BE2C (cell line): ENCODE measurements at regions not wholly inside any gene's neighbourhood (a gene's known extent, or its start where the extent isn't known, plus 50 kb on each side); places are given as distances from the start of the nearest gene placed in this dataset.
"Not testable (repeated sequence)": the region's sequence is repeated elsewhere in the genome, so short reads cannot be mapped to it uniquely, and the experiment has no call there.

Experiments used
- DNase-seq: peaks from one replicate; pipeline ENCODE4 v3.0.0-alpha.2; 2020
- H3K27me3 ChIP-seq: fragments of 250-450 bp; sonication (Bioruptor Pico); 2 replicates; pipeline ENCODE4 v1.5.1; 2020; ENCODE audit warnings: mild to moderate bottlenecking
- H3K36me3 ChIP-seq: fragments of 250-450 bp; sonication (Bioruptor Pico); 2 replicates; pipeline ENCODE4 v1.5.1; 2020; ENCODE audit warnings: mild to moderate bottlenecking
- H3K4me1 ChIP-seq: fragments of 250-450 bp; sonication (Bioruptor Pico); 2 replicates; pipeline ENCODE4 v1.5.1; 2020
- H3K4me3 ChIP-seq: 2 replicates; pipeline ENCODE4 v1.5.1; 2011; ENCODE audit warnings: low read depth, low read length
- H3K9me3 ChIP-seq: fragments of 250-450 bp; sonication (Bioruptor Pico); 2 replicates; pipeline ENCODE4 v1.5.1; 2020
- TF ChIP-seq, protein P1 (sequence below): IDR thresholded peaks from 2 replicates; pipeline ENCODE4 v1.5.1; 2012; ENCODE audit warnings: mild to moderate bottlenecking, low read depth, low read length

DNA sequence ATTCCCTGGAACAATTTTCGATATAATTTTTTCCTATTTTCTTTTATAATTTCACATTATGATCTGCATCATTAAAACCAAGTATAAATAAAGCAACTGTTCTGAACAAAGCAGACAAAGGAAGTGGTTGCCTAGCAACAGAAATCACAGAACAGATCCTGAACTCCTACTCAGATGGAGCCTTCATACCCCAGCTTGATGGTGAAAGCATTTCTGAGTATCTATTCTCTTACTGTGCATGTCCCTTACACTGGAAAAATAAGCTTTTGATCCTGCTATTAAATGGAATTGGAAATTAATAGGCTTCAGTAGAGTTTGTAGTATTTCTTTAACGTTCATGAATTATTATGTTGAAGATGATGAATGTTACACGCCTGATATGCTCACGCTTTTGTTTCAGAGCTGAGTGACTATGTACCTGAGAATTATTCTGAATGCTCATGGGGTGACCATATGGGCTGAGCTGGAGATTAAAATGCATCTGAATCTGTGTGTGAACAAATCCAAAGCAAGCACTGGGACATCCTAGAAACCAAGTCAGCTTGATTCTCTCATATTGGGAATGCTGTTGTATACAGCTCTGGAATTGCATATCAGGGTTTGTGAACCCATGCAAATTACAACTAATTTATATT is 254.0 kb downstream of the KCNJ3 start:
- H3K36me3 ChIP-seq: no peaks in the 10 kb centered on the region
- H3K9me3 ChIP-seq: no peaks in the 10 kb centered on the region
- H3K4me1 ChIP-seq: no peaks in the 10 kb centered on the region
- H3K27me3 ChIP-seq: no peaks in the 10 kb centered on the region
- TF ChIP-seq, protein P1, sequence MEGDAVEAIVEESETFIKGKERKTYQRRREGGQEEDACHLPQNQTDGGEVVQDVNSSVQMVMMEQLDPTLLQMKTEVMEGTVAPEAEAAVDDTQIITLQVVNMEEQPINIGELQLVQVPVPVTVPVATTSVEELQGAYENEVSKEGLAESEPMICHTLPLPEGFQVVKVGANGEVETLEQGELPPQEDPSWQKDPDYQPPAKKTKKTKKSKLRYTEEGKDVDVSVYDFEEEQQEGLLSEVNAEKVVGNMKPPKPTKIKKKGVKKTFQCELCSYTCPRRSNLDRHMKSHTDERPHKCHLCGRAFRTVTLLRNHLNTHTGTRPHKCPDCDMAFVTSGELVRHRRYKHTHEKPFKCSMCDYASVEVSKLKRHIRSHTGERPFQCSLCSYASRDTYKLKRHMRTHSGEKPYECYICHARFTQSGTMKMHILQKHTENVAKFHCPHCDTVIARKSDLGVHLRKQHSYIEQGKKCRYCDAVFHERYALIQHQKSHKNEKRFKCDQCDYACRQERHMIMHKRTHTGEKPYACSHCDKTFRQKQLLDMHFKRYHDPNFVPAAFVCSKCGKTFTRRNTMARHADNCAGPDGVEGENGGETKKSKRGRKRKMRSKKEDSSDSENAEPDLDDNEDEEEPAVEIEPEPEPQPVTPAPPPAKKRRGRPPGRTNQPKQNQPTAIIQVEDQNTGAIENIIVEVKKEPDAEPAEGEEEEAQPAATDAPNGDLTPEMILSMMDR: no peak
- no peak overlapping the region for H3K4me3 ChIP-seq
- DNase-seq: no peak

DNA sequence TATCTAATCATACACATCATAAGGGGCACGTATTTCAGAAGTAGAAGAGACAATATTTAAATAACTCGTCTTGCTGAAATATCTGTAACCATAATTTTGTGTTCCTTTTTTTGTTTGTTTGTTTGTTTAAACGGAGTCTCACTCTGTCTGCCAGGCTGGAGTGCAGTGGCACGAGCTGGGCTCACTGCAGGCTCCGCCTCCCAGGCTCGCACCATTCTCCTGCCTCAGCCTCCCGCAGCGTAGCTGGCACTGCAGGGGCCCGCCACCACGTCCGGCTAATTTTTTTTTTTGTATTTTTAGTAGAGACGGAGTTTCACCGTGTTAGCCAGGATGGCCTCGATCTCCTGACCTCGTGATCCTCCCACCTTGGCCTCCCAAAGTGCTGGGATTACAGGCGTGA is 248.9 kb downstream of the KCNJ3 start:
- H3K27me3 ChIP-seq, DNase-seq, H3K36me3 ChIP-seq, H3K9me3 ChIP-seq, H3K4me3 ChIP-seq, H3K4me1 ChIP-seq: not testable (repeated sequence)

DNA sequence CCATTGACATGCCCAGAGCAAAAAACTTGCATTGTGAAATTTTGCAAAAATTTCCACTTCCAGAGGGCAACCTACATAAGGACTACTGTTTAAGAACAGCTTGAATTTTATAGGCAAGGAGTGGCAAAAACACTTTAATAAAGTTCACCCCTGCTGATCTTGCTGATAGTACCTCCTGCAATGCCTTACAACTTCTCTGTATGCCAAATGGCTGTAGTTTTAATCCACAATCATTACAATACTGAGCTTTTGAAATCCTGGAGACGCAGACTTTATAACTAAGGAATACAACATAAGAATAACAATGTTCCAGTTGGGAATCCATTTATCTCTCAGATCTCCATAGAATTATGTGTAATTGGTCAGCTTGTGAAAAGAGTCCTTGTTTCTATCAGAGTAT is 247.5 kb downstream of the KCNJ3 start:
- TF ChIP-seq, protein P1: no peak
- no peaks in the 10 kb centered on the region for H3K36me3 ChIP-seq
- H3K27me3 ChIP-seq: no peaks in the 10 kb centered on the region
- H3K9me3 ChIP-seq: no peaks in the 10 kb centered on the region
- H3K4me3 ChIP-seq: no peak overlapping the region
- H3K4me1 ChIP-seq: no peaks in the 10 kb centered on the region
- DNase-seq: no peak

DNA sequence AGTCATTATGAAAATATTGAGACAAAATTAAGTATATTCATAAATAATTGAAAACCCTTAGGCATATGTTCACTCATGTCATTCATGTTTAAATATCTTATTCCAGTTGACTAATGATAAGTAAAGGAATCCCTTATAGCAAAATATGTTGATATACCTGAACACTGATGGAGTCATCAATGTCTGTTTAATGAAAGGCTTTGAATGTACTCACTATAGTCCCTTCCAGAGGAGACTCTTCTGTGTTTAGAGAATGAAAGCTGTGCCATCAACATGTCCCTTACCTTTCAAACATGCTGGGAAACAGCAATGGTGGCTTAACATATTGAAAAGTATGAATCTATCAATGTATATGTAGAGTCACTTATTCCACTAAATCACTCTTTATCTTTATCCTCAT is 242.9 kb downstream of the KCNJ3 start:
- no peaks in the 10 kb centered on the region for H3K4me1 ChIP-seq
- DNase-seq: no peak
- TF ChIP-seq, protein P1: no peak
- no peak overlapping the region for H3K4me3 ChIP-seq
- no peaks in the 10 kb centered on the region for H3K27me3 ChIP-seq
- no peaks in the 10 kb centered on the region for H3K36me3 ChIP-seq
- no peaks in the 10 kb centered on the region for H3K9me3 ChIP-seq

DNA sequence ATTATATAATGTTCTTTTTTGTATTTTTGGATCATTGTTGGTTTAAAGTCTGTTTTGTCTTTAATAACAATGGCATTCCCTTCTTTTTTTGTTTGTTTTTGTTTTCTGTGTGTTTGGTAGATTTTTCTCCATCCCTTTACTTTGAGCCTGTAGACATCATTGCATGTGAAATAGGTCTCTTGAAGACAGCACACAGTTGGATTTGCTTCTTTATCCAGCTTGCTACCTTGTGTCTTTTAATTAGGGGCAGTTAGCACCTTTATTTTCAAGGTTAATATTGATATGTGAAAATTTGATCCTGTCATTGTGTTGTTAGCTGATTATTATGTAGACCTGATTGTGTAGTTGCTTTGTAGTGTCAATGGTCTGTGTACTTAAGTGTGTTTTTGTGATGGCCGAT is 235.7 kb downstream of the KCNJ3 start:
- no peak for DNase-seq
- no peaks in the 10 kb centered on the region for H3K4me1 ChIP-seq
- TF ChIP-seq, protein P1: no peak

DNA sequence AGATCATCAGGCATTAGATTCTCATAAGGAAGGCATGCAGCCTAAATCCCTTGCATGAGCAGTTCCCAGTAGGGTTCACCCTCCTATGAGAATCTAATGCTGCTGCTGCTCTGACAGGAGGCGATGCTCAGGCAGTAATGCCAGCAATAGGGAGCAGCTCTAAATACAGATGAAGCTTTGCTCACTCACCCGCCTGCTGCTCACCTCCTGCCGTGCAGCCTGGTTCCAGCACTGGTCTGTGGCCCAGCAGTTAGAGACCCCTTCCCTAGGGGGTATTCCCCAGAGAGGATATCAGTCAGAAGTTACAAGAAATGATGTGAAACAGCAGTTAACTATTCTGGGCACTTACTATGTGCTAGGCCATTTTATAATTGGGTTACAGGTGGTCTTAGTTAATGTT is 226.0 kb downstream of the KCNJ3 start:
- H3K9me3 ChIP-seq: no peaks in the 10 kb centered on the region
- TF ChIP-seq, protein P1: no peak
- no peak for DNase-seq
- H3K4me3 ChIP-seq: no peak overlapping the region
- no peaks in the 10 kb centered on the region for H3K4me1 ChIP-seq
- H3K36me3 ChIP-seq: no peaks in the 10 kb centered on the region
- no peaks in the 10 kb centered on the region for H3K27me3 ChIP-seq

More for the DNA sequence above, 235.7 kb downstream of the KCNJ3 start:
- Histone ChIP-seq H3K36me3 (no peaks in the 10 kb centered on the region), H3K27me3 (no peaks in the 10 kb centered on the region), H3K4me3 (no peak overlapping the region), H3K9me3 (no peaks in the 10 kb centered on the region)

DNA sequence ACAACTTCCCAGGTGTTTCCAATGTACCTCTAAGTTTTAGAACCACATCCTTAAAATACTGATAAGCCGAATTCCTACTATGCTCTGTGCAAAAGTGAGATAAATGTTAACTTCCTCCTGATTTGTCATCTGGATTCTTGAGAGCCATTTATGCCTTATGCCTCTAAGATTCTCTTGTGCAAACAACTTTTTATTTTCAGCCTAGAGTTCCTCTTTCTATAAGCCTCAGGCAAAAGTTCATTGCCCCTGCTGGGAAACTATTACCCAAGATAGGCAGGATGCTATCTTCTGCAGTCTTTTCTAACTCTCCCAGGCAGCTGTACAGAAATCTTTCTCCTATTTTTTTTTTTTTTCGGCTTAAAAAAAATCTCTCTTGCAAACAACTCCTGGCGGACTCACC is 216.1 kb downstream of the KCNJ3 start:
- Histone ChIP-seq H3K4me3 (no peak overlapping the region), H3K4me1 (no peaks in the 10 kb centered on the region), H3K9me3 (no peaks in the 10 kb centered on the region), H3K36me3 (no peaks in the 10 kb centered on the region), H3K27me3 (no peaks in the 10 kb centered on the region)
- no peak for DNase-seq
- TF ChIP-seq, protein P1: no peak
